HL-60 (cell line): ENCODE measurements at regions not wholly inside any gene's neighbourhood (a gene's known extent, or its start where the extent isn't known, plus 50 kb on each side); places are given as distances from the start of the nearest gene placed in this dataset.

Source experiments
- DNase-seq, 2 experiments: peaks; one replicate each; pipeline ENCODE4 v3.0.0-alpha.2; 2010 to 2020; ENCODE audit warnings: low read depth in 1 of 2, low spot score in 1 of 2
- H3K27ac ChIP-seq: fragments of 250-450 bp; sonication (Bioruptor Pico); replicated peaks from 2 replicates; pipeline ENCODE4 v1.5.1; 2020; ENCODE audit warnings: mild to moderate bottlenecking, moderate library complexity
- H3K27me3 ChIP-seq: fragments of 250-450 bp; sonication (Bioruptor Pico); 2 replicates; pipeline ENCODE4 v1.5.1; 2021; ENCODE audit warnings: mild to moderate bottlenecking, moderate library complexity; ENCODE audit not compliant: insufficient read depth, poor library complexity, severe bottlenecking
- H3K4me3 ChIP-seq: replicated peaks from 2 replicates; pipeline ENCODE4 v1.5.1; 2011; ENCODE audit warnings: mild to moderate bottlenecking, control low read depth, low read length; ENCODE audit not compliant: insufficient read depth
- CTCF ChIP-seq: IDR thresholded peaks from one replicate; pipeline ENCODE4 v1.5.1; 2011; ENCODE audit warnings: low read length, control low read depth, inconsistent platforms; ENCODE audit not compliant: insufficient read depth
- GABPA ChIP-seq: IDR thresholded peaks from 2 replicates; pipeline ENCODE4 v1.6.1; 2012; ENCODE audit warnings: low read depth
- POLR2AphosphoS5 ChIP-seq: IDR thresholded peaks from 2 replicates; pipeline ENCODE4 v1.6.1; 2012; ENCODE audit warnings: low read depth
- REST ChIP-seq: IDR thresholded peaks from 2 replicates; pipeline ENCODE4 v1.6.1; 2012; ENCODE audit warnings: low read depth; ENCODE audit not compliant: insufficient replicate concordance
- SPI1 ChIP-seq: IDR thresholded peaks from 2 replicates; pipeline ENCODE4 v1.6.1; 2012; ENCODE audit warnings: low read depth, mild to moderate bottlenecking, borderline replicate concordance

- H3K27me3 ChIP-seq = peaks cover 3% of the 10 kb centered on the region
- H3K4me3 ChIP-seq = no peak overlapping the region
- DNase-seq = no peak
- H3K27ac ChIP-seq = no peak overlapping the region
- TF ChIP-seq POLR2AphosphoS5 (no peak), CTCF (no peak), SPI1 (no peak), REST (no peak), GABPA (no peak)
Observed at GRCh38 chr11:27557226-27557625, 50.7 kb upstream of the LIN7C start.
